Endothelial cell of umbilical vein (primary cell): ENCODE measurements at regions not wholly inside any gene's neighbourhood (a gene's known extent, or its start where the extent isn't known, plus 50 kb on each side); places are given as distances from the start of the nearest gene placed in this dataset.

Experiments
- EZH2 ChIP-seq: IDR thresholded peaks from 2 replicates; pipeline ENCODE4 v1.6.1; 2012; ENCODE audit warnings: borderline replicate concordance, low read depth, mild to moderate bottlenecking, moderate library complexity, low read length, inconsistent platforms; ENCODE audit not compliant: severe bottlenecking
- FOS ChIP-seq: IDR thresholded peaks from 2 replicates; pipeline ENCODE4 v1.6.1; 2011; ENCODE audit warnings: mild to moderate bottlenecking, low read length, moderate library complexity, borderline replicate concordance; ENCODE audit not compliant: insufficient read depth
- GATA2 ChIP-seq: IDR thresholded peaks from 2 replicates; pipeline ENCODE4 v1.7.0; 2011; ENCODE audit warnings: low read depth, mild to moderate bottlenecking, moderate library complexity, mixed read lengths, low read length; ENCODE audit not compliant: insufficient read length, insufficient read depth
- JUN ChIP-seq: IDR thresholded peaks from 2 replicates; pipeline ENCODE4 v1.6.1; 2011; ENCODE audit warnings: borderline replicate concordance, low read depth; ENCODE audit not compliant: insufficient read length, insufficient read depth
- MYC ChIP-seq: IDR thresholded peaks from one replicate; pipeline ENCODE4 v1.6.1; 2011; ENCODE audit warnings: mild to moderate bottlenecking, low read depth, low read length
- POLR2A ChIP-seq: IDR thresholded peaks from 2 replicates; pipeline ENCODE4 v1.6.1; 2012; ENCODE audit warnings: low read depth, mild to moderate bottlenecking, control low read depth, low read length
- POLR2AphosphoS5 ChIP-seq: IDR thresholded peaks from 2 replicates; pipeline ENCODE4 v1.6.1; 2012; ENCODE audit warnings: low read depth, mild to moderate bottlenecking, control low read depth, low read length, moderate library complexity; ENCODE audit not compliant: insufficient read depth
- TF ChIP-seq, protein P1 (sequence below), 2 donors: IDR thresholded peaks; 1 replicate in 1 of 2; 2 replicates in 1 of 2; pipeline ENCODE4 v1.5.1; 2011; ENCODE audit warnings: low read length in 2 of 2, mild to moderate bottlenecking in 2 of 2, moderate library complexity in 2 of 2, control low read depth in 1 of 2, inconsistent platforms in 1 of 2, low read depth in 1 of 2; ENCODE audit not compliant: insufficient read depth in 1 of 2; ENCODE audit errors: extremely low read depth in 1 of 2
- TF ChIP-seq, protein P2 (sequence below): IDR thresholded peaks from 2 replicates; pipeline ENCODE4 v1.6.1; 2011; ENCODE audit not compliant: insufficient read depth, insufficient read length

DNA sequence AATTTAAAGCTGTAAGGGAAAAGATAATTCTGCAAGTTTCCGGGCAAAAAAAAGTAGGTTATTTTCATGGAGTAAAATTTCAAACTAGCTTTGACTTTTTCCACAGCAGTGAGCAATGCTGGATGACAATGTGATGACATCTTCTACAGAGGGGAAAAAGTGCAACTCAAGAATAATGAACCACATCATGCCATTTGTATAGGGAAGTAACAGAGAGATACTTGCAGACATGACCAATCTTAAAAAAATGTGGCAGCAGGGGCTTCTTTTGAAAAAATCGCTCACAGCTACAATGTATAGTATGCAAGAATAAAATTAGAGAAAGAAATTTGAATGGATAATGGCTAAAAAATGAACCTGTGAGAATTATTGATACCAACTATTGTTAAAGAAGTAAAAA is 115.5 kb downstream of the DHRS2 start:
- TF ChIP-seq, protein P1, sequence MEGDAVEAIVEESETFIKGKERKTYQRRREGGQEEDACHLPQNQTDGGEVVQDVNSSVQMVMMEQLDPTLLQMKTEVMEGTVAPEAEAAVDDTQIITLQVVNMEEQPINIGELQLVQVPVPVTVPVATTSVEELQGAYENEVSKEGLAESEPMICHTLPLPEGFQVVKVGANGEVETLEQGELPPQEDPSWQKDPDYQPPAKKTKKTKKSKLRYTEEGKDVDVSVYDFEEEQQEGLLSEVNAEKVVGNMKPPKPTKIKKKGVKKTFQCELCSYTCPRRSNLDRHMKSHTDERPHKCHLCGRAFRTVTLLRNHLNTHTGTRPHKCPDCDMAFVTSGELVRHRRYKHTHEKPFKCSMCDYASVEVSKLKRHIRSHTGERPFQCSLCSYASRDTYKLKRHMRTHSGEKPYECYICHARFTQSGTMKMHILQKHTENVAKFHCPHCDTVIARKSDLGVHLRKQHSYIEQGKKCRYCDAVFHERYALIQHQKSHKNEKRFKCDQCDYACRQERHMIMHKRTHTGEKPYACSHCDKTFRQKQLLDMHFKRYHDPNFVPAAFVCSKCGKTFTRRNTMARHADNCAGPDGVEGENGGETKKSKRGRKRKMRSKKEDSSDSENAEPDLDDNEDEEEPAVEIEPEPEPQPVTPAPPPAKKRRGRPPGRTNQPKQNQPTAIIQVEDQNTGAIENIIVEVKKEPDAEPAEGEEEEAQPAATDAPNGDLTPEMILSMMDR (IDR thresholded peaks at IDR 0.05; ENCODE audit: extremely low read depth in 1 of 2, insufficient read depth in 1 of 2, low read depth in 1 of 2, low read length in 2 of 2): no peak
- TF ChIP-seq EZH2 (no peak), POLR2A (no peak), POLR2AphosphoS5 (no peak), MYC (no peak), GATA2 (no peak), JUN (no peak), FOS (no peak)
- TF ChIP-seq, protein P2, sequence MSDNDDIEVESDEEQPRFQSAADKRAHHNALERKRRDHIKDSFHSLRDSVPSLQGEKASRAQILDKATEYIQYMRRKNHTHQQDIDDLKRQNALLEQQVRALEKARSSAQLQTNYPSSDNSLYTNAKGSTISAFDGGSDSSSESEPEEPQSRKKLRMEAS: no peak
